ENCODE measurements at regions not wholly inside any gene's neighbourhood (a gene's known extent, or its start where the extent isn't known, plus 50 kb on each side); places are given as distances from the start of the nearest gene placed in this dataset.

GRCh38 chr2:75846683-75847190, 136.0 kb upstream of the GCFC2 start:
- Histone ChIP-seq H3K27me3 (ENCODE audit: insufficient read depth) (no peaks in the 10 kb centered on the region), H3K27ac (ENCODE audit: low read depth in 2 of 2, low read length in 1 of 2) (no peak overlapping the region), H3K4me1 (ENCODE audit: control insufficient read depth in 1 of 2, insufficient read depth in 2 of 2, low read depth in 1 of 2, low read length in 1 of 2) (no peaks in the 10 kb centered on the region), H3K4me2 (no peak overlapping the region), H3K36me3 (replicated peaks in 1 of 2; ENCODE audit: control insufficient read depth in 1 of 2, insufficient read depth in 2 of 2, low read length in 1 of 2) (no peaks in the 10 kb centered on the region), H3F3A (replicated peaks; ENCODE audit: insufficient read depth) (no peaks in the 10 kb centered on the region), H3K9me3 (no peaks in the 10 kb centered on the region), H4K20me1 (ENCODE audit: insufficient read depth) (no peaks in the 10 kb centered on the region), H3K9me2 (no peaks in the 10 kb centered on the region), H2AFZ (ENCODE audit: low read depth) (no peak overlapping the region), H3K79me2 (ENCODE audit: insufficient read depth) (no peaks in the 10 kb centered on the region), H3K4me3 (ENCODE audit: low read depth in 2 of 2, low read length in 1 of 2) (no peak overlapping the region), H3K9ac (no peak overlapping the region)
- 8% methylated on average over 1 of the region's 1 CpG for WGBS (ENCODE audit: low lambda C conversion rate)
- CTCF ChIA-PET: no interaction called here
- TF ChIP-seq FOXM1 (IDR thresholded peaks at IDR 0.05; ENCODE audit: low read depth): no peak
- TF ChIP-seq FOXJ3 (CRISPR knock-in tag; IDR thresholded peaks at IDR 0.05): no peak
- no peak for TF ChIP-seq GABPA (IDR thresholded peaks at IDR 0.05; ENCODE audit: low read depth)
- no peak for TF ChIP-seq SIN3A (IDR thresholded peaks at IDR 0.05; ENCODE audit: borderline replicate concordance, low read depth, low read length)
- no peak for TF ChIP-seq ZBTB33 (IDR thresholded peaks at IDR 0.05; ENCODE audit: borderline replicate concordance, low read depth)
- no peak for TF ChIP-seq FOSL2 (IDR thresholded peaks at IDR 0.05; ENCODE audit: borderline replicate concordance, low read depth)
- no peak for TF ChIP-seq NRF1 (IDR thresholded peaks at IDR 0.05; ENCODE audit: low read depth, low read length)
- TF ChIP-seq ELF1 (IDR thresholded peaks at IDR 0.05): no peak
- TF ChIP-seq CHD2 (IDR thresholded peaks at IDR 0.05; ENCODE audit: low read length, partially characterized antibody): no peak
- TF ChIP-seq SMC3 (IDR thresholded peaks at IDR 0.05; ENCODE audit: low read depth, low read length): no peak
- TF ChIP-seq RAD21 (IDR thresholded peaks at IDR 0.05; ENCODE audit: low read length): no peak
- no peak for TF ChIP-seq RXRA (IDR thresholded peaks at IDR 0.05; ENCODE audit: borderline replicate concordance, low read depth)
- TF ChIP-seq MEF2A (IDR thresholded peaks at IDR 0.05; ENCODE audit: borderline replicate concordance, low read depth): no peak
- TF ChIP-seq TCF12 (IDR thresholded peaks at IDR 0.05): no peak
- TF ChIP-seq YY1 (IDR thresholded peaks at IDR 0.05; ENCODE audit: low read depth): no peak
- TF ChIP-seq TEAD4 (IDR thresholded peaks at IDR 0.05; ENCODE audit: borderline replicate concordance, insufficient read depth): no peak
- no peak for TF ChIP-seq MXI1 (IDR thresholded peaks at IDR 0.05; ENCODE audit: low read depth, low read length)
- no peak for TF ChIP-seq CTCF (IDR thresholded peaks at IDR 0.05)
- no peak for TF ChIP-seq TAF1 (IDR thresholded peaks at IDR 0.05; ENCODE audit: borderline replicate concordance, low read depth, low read length)
- no peak for DNase-seq
- POLR2A ChIA-PET: no interaction called here
